PC-3 (cell line): ENCODE measurements at regions not wholly inside any gene's neighbourhood (a gene's known extent, or its start where the extent isn't known, plus 50 kb on each side); places are given as distances from the start of the nearest gene placed in this dataset.

ENCODE experiments used
- CTCF ChIP-seq: fragments of 300-600 bp; sonication (generic); conservative IDR thresholded peaks from 2 replicates; pipeline ENCODE4 v1.5.1; 2017; ENCODE audit warnings: antibody characterized with exemption, low read depth, mild to moderate bottlenecking, low read length
- EZH2 ChIP-seq: fragments of 300-600 bp; sonication (generic); IDR thresholded peaks from one replicate; pipeline ENCODE4 v1.6.1; 2017; ENCODE audit warnings: antibody characterized with exemption, mild to moderate bottlenecking, low read length; ENCODE audit not compliant: unreplicated experiment
- EZH2phosphoT487 ChIP-seq: fragments of 300-600 bp; sonication (generic); IDR thresholded peaks from 2 replicates; pipeline ENCODE4 v1.6.1; 2018; ENCODE audit warnings: mild to moderate bottlenecking, antibody characterized with exemption, low read length, borderline replicate concordance

- TF ChIP-seq EZH2: no peak
- TF ChIP-seq CTCF: no peak
- TF ChIP-seq EZH2phosphoT487: no peak
Observed at GRCh38 chr5:16378762-16379161, 86.8 kb downstream of the ZNF622 start.
